ENCODE measurements at regions not wholly inside any gene's neighbourhood (a gene's known extent, or its start where the extent isn't known, plus 50 kb on each side); places are given as distances from the start of the nearest gene placed in this dataset.

GRCh38 chr9:26458054-26458453, 434.5 kb downstream of the CAAP1 start:
- Histone ChIP-seq H3K9me3 (ENCODE audit: low read length) (no peaks in the 10 kb centered on the region), H2AFZ (ENCODE audit: low read length) (no peak overlapping the region), H3K36me3 (ENCODE audit: insufficient read depth, low read length) (no peaks in the 10 kb centered on the region), H3K9me2 (ENCODE audit: low read depth, low read length) (no peaks in the 10 kb centered on the region), H3K79me2 (ENCODE audit: insufficient read depth, low read length) (no peaks in the 10 kb centered on the region), H3K4me2 (ENCODE audit: low read length) (no peak overlapping the region), H3K27me3 (ENCODE audit: insufficient read depth, low read length) (no peaks in the 10 kb centered on the region), H4K20me1 (ENCODE audit: insufficient read depth, low read length) (no peaks in the 10 kb centered on the region), H3F3A (ENCODE audit: insufficient read depth, low read length) (no peaks in the 10 kb centered on the region), H3K4me1 (ENCODE audit: insufficient read depth, low read length, severe bottlenecking) (no peaks in the 10 kb centered on the region), H3K27ac (ENCODE audit: low read depth, low read length, poor library complexity, severe bottlenecking) (no peak overlapping the region), H3K9ac (ENCODE audit: low read length) (no peak overlapping the region), H3K4me3 (ENCODE audit: low read depth, low read length, poor library complexity, severe bottlenecking) (no peak overlapping the region)
- TF ChIP-seq EZH2 (IDR thresholded peaks at IDR 0.05; ENCODE audit: borderline replicate concordance, low read length): no peak
- TF ChIP-seq, protein P1, sequence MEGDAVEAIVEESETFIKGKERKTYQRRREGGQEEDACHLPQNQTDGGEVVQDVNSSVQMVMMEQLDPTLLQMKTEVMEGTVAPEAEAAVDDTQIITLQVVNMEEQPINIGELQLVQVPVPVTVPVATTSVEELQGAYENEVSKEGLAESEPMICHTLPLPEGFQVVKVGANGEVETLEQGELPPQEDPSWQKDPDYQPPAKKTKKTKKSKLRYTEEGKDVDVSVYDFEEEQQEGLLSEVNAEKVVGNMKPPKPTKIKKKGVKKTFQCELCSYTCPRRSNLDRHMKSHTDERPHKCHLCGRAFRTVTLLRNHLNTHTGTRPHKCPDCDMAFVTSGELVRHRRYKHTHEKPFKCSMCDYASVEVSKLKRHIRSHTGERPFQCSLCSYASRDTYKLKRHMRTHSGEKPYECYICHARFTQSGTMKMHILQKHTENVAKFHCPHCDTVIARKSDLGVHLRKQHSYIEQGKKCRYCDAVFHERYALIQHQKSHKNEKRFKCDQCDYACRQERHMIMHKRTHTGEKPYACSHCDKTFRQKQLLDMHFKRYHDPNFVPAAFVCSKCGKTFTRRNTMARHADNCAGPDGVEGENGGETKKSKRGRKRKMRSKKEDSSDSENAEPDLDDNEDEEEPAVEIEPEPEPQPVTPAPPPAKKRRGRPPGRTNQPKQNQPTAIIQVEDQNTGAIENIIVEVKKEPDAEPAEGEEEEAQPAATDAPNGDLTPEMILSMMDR (IDR thresholded peaks at IDR 0.05; ENCODE audit: low read length): no peak

- Histone ChIP-seq H3K4me2 (ENCODE audit: low read length) (no peak overlapping the region), H3K4me3 (ENCODE audit: low read depth, low read length, poor library complexity, severe bottlenecking) (no peak overlapping the region), H3K36me3 (ENCODE audit: insufficient read depth, low read length) (no peaks in the 10 kb centered on the region), H3K9ac (ENCODE audit: low read length) (no peak overlapping the region), H3K79me2 (ENCODE audit: insufficient read depth, low read length) (no peaks in the 10 kb centered on the region), H3K9me3 (ENCODE audit: low read length) (no peaks in the 10 kb centered on the region), H2AFZ (ENCODE audit: low read length) (no peak overlapping the region), H4K20me1 (ENCODE audit: insufficient read depth, low read length) (no peaks in the 10 kb centered on the region), H3K27ac (ENCODE audit: low read depth, low read length, poor library complexity, severe bottlenecking) (no peak overlapping the region), H3F3A (ENCODE audit: insufficient read depth, low read length) (no peaks in the 10 kb centered on the region), H3K4me1 (ENCODE audit: insufficient read depth, low read length, severe bottlenecking) (no peaks in the 10 kb centered on the region), H3K9me2 (ENCODE audit: low read depth, low read length) (no peaks in the 10 kb centered on the region), H3K27me3 (ENCODE audit: insufficient read depth, low read length) (no peaks in the 10 kb centered on the region)
- TF ChIP-seq EZH2 (IDR thresholded peaks at IDR 0.05; ENCODE audit: borderline replicate concordance, low read length): no peak
- TF ChIP-seq, protein P1 (IDR thresholded peaks at IDR 0.05; ENCODE audit: low read length): no peak
Observed at GRCh38 chr9:26457151-26457550, 435.5 kb downstream of the CAAP1 start.

- no peaks in the 10 kb centered on the region for H3F3A ChIP-seq (ENCODE audit: insufficient read depth, low read length)
- H3K4me1 ChIP-seq (ENCODE audit: insufficient read depth, low read length, severe bottlenecking): no peaks in the 10 kb centered on the region
- H3K9me3 ChIP-seq (ENCODE audit: low read length): no peaks in the 10 kb centered on the region
- H3K27me3 ChIP-seq (ENCODE audit: insufficient read depth, low read length): no peaks in the 10 kb centered on the region
- TF ChIP-seq EZH2 (IDR thresholded peaks at IDR 0.05; ENCODE audit: borderline replicate concordance, low read length): no peak
- TF ChIP-seq, protein P1 (IDR thresholded peaks at IDR 0.05; ENCODE audit: low read length): no peak
- no peaks in the 10 kb centered on the region for H4K20me1 ChIP-seq (ENCODE audit: insufficient read depth, low read length)
- H3K9me2 ChIP-seq (ENCODE audit: low read depth, low read length): no peaks in the 10 kb centered on the region
- H3K27ac ChIP-seq (ENCODE audit: low read depth, low read length, poor library complexity, severe bottlenecking): no peak overlapping the region
- H3K36me3 ChIP-seq (ENCODE audit: insufficient read depth, low read length): no peaks in the 10 kb centered on the region
- H3K9ac ChIP-seq (ENCODE audit: low read length): no peak overlapping the region
- no peaks in the 10 kb centered on the region for H3K79me2 ChIP-seq (ENCODE audit: insufficient read depth, low read length)
- no peak overlapping the region for H3K4me3 ChIP-seq (ENCODE audit: low read depth, low read length, poor library complexity, severe bottlenecking)
- H3K4me2 ChIP-seq (ENCODE audit: low read length): no peak overlapping the region
- H2AFZ ChIP-seq (ENCODE audit: low read length): no peak overlapping the region
Observed at GRCh38 chr9:26439061-26439624, 453.5 kb downstream of the CAAP1 start.
